RWPE1 (cell line): ENCODE measurements at regions not wholly inside any gene's neighbourhood (a gene's known extent, or its start where the extent isn't known, plus 50 kb on each side); places are given as distances from the start of the nearest gene placed in this dataset.

Source experiments
- CTCF ChIA-PET: fragments of 350-600 bp; sonication (Branson Sonifier 250); formaldehyde crosslinking; extraction: SDS; loops from one replicate; lab custom pipeline; 2021; lab: Yijun Ruan, JAX
- POLR2A ChIA-PET: fragments of 400-600 bp; formaldehyde crosslinking; extraction: SDS; loops from one replicate; lab custom pipeline; 2020; ENCODE audit warnings: antibody characterized with exemption; ENCODE audit not compliant: low non-redundant PET; lab: Yijun Ruan, JAX
- DNase-seq: peaks from one replicate; pipeline ENCODE4 v3.0.0; 2012; ENCODE audit warnings: low spot score
- H3K27ac ChIP-seq: fragments of 450-650 bp; 2 replicates; pipeline ENCODE4 v1.5.1; 2017
- CTCF ChIP-seq: fragments of 450-650 bp; conservative IDR thresholded peaks from 2 replicates; pipeline ENCODE4 v1.5.1; 2017; ENCODE audit warnings: low read depth, mild to moderate bottlenecking

DNA sequence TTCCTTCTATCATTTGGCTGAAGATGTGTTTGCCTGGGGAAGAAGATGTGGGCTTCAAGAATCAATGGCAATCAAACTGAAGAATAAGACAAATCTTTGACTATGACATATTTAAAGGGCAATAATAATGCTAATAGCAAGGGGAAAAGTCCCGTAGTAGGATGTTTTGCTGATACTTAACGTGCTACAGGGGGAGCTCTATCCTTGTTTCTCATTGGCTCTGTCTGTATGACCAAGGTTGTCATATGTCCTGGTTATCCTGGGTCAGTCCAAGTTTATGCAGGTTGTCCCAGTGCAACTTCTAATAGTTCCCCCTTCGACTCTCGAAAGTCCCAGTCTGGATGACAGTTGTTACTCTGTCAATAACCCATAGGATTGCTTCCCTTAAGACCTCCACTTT, 321.3 kb downstream of the DHX35 start:
- DNase-seq = no peak
- no peak overlapping the region for H3K27ac ChIP-seq
- ChIA-PET CTCF (interaction anchor here (0.7 kb wide), 1 partner anchor 1163 kb away, joined by 4 read pairs; no protein-coding TSS in a partner anchor), POLR2A (no interaction called here)
- no peak for TF ChIP-seq CTCF

DNA sequence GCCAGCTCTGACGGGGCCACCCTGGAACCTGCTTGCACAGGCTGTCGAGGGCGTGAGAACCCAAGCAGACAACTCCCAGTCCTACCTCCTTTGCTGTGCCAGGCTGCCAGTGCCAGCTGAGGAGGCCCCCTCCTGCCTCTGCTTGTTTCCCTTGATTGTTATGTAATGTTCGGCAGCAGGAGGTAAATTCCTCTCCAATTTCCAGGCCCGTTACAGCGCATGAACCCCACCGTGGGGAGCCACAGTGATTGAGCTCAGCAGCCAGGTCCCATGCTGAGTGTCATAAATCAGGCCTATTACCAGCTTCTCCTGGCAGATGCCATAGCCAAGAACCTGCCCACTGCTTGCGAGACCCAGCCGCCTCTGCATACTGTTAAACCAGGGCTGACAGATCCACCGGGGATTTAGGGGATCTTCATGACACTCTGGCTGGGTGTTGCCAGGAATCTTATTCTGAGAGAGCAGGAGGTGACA, 320.5 kb downstream of the DHX35 start:
- ChIA-PET POLR2A (no interaction called here), CTCF (no interaction called here)
- DNase-seq = no peak
- H3K27ac ChIP-seq = no peak overlapping the region
- no peak for TF ChIP-seq CTCF

DNA sequence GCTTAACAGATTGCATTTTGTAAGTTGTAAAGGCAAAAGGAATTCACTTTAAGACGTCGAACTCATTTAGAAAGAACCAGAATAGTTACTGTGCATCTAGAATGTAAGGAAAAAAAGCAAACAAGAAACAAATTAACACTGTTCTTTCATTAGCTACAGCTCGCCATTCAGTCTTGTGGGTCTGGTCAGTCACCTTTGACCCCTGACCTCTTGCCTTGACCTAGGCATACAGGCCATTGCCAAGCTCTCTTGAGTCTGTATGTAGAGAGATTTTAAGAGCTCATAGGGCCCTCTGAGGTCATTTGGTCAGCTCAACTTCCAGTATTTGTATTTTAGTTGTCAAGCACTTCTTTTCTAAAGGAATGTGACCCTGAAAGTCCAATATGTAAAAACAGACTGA, 318.7 kb downstream of the DHX35 start:
- DNase-seq = no peak
- no peak overlapping the region for H3K27ac ChIP-seq
- ChIA-PET CTCF (interaction anchor here (0.7 to 0.8 kb wide), 2 partner anchors 12 to 19 kb away, joined by 3 to 4 read pairs; no protein-coding TSS in a partner anchor), POLR2A (no interaction called here)
- no peak for TF ChIP-seq CTCF

DNA sequence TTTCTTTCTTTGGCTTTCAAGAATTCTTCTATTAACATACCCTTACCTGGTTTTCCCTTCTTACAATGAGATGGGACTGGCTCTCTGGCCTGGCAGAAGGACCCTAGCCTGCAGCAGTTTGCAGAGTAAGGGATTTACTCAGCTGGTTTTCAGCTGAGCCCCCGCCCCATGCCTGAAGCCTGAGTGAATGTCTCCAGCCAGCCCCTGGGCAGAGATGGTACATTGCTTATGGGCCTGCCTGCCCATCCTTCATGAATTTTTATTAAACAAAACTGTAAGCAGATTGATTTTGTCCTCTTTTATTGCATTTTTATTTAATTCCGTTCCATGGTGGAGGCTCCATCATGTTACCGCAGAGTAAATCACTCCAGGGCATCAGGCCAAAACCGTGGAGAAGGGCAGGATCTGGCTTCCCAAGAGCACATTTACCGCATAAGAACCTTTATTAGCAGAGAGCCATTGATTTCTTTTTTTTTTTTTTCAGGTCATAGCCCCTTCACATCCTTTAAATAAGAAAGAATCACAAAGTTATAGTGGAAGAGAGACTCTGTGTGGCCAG, 316.2 kb downstream of the DHX35 start:
- TF ChIP-seq CTCF = no peak
- H3K27ac ChIP-seq = no peak overlapping the region

GRCh38 chr20:39277185-39277584, 315.0 kb downstream of the DHX35 start:
- ChIA-PET CTCF (interaction anchor here (0.5 to 2.0 kb wide), 4 partner anchors 8 to 1671 kb away, joined by 3 to 7 read pairs (median 3); no protein-coding TSS in a partner anchor), POLR2A (no interaction called here)
- TF ChIP-seq CTCF = no peak

More for the DNA sequence above, 316.2 kb downstream of the DHX35 start:
- ChIA-PET CTCF (interaction anchor here (0.7 to 1.5 kb wide), 3 partner anchors 9 to 11 kb away, joined by 3 to 4 read pairs (median 3); no protein-coding TSS in a partner anchor), POLR2A (no interaction called here)
- DNase-seq = no peak

GRCh38 chr20:39270837-39271604, 308.9 kb downstream of the DHX35 start:
- no peak for TF ChIP-seq CTCF
- H3K27ac ChIP-seq = no peak overlapping the region
- CTCF ChIA-PET = interaction anchor here (0.6 to 1.4 kb wide), 2 partner anchors 134 to 1691 kb away, joined by 3 to 4 read pairs; no protein-coding TSS in a partner anchor
- DNase-seq = no peak
- POLR2A ChIA-PET = no interaction called here

More at GRCh38 chr20:39277185-39277584, 315.0 kb downstream of the DHX35 start:
- no peak overlapping the region for H3K27ac ChIP-seq
- DNase-seq = no peak
